GM18520 (cell line): ENCODE measurements at regions not wholly inside any gene's neighbourhood (a gene's known extent, or its start where the extent isn't known, plus 50 kb on each side); places are given as distances from the start of the nearest gene placed in this dataset.
A peak's percentile ranks its signal among the peaks of the same experiment; 100 is the strongest.

ENCODE experiments used
- ATAC-seq: cut with Tn5 transposase; IDR thresholded peaks from one replicate; pipeline ENCODE4 v1.9.1; 2021; ENCODE audit not compliant: unreplicated experiment

DNA sequence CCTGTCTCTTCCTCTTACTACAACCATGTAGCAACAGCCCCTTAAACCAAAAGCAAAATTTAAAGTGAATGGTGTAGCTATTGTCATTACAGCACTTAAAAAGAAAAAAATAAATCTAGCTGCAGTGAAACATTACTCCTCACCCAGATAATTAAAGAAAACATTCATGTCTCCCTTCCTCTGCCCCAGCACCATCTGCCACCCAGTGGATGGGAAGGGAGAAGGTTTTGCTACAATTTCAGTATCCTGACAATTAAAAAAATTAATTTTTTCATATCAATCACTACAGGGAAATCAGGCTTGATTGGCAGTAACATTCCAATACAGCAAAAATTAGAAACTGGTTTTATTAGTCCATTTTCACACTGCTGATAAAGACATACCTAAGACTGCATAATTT lies 147.4 kb upstream of the PUM3 start:
- ATAC-seq: no peak

DNA sequence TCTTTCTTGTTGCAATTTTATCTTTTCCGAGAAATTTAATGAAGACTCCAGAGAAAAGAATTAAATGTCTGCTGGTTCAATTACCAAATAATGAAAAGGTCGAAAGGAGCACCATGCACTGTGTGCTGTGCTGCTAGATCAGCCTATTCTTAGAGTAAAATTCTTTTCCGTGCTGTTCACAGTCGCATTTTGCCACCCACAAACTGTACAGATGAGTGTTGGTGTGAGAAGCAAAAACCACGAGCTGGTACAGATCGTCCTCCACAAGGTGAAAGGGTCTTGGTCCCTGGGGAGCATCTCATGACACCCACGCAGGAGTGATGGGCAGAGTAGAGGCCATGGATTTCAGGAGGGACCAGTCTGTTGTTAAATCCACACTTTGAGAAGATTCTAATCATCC lies 143.8 kb upstream of the PUM3 start:
- no peak for ATAC-seq

DNA sequence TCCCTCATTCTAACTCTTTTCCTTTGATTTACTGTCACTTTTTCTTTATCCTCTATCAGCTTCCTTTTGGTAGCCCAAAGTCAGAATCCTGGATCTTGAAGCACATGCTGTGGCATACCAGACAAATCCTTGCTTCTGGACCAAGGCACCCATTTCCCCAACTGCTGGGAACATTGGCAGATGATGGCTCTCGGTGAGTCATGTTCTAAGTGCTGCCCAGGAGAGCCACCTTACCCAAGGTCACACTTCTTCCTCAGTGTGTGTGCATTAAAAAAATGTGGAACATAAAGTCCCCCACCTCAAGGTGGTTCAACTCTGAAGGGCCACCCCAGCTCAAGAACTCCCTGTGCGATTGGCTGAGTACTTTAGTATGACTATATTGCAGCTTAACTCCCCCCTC lies 141.4 kb upstream of the PUM3 start:
- ATAC-seq: no peak

DNA sequence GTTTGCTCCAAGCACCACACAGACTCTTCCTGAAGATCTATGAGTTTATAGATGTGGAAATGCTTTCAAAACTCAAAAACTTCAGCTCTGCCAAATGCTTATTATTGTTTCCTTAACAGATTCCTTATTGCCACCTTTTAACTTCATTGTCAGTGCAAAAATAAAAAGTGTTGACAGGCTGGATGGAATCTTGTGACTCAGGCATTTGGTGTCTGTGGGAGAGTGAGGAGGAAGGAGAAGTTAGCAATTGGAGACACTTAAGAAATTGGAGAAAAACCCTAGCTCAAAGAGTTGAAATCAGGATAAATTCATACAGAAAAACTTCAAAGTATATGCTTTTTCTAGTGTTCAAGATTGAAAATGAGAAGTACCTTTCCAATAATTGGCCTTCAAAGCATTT lies 140.6 kb upstream of the PUM3 start:
- no peak for ATAC-seq

DNA sequence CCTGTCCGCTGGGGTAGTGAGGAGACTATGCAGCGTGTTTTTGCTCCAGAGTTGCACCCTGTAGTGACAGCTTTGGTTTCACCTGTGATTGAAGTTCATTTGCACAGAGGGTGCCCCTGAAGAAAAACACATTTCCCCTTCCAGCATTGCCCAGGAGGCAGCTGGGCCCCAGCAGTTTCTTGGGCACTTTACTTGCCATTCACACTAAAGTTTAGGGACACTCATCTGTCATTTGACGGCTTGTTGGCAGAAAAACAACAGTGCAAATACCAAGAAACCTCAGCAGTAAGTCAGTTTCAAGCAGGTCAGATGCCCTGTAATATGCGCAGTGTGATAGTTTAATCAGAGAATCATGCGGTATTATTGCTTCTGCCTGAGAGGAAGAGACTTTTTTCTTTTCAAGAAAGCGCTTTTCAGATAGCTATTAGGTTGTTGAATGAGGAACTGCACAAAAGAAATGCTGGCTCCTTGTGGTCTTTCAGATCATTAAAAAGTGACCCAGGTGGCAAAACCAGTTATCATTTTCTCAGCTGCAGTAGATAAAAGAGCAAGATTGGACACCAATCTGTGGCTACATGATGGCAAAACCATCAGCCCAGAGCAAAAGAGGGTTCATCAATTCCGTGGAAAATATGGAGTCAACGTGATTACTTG lies 136.2 kb upstream of the PUM3 start:
- no peak for ATAC-seq

DNA sequence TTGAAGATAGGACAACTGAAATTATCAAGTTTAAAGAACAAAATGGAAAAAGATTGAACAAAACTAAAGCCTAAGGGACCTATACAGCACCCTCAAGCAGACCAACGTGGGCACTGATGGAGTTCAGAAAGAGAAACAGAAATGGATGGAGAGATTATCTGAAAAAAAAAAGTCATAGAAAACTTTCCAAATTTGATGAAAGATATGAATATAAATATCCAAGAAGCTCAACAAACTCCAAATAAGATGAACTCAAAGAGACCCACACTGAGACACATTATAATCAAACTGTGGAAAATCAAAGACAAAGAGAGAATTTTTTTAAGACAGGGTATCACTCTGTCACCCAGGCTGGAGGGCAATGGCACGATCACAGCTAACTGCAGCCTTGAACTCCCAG lies 128.6 kb upstream of the PUM3 start:
- ATAC-seq: no peak

DNA sequence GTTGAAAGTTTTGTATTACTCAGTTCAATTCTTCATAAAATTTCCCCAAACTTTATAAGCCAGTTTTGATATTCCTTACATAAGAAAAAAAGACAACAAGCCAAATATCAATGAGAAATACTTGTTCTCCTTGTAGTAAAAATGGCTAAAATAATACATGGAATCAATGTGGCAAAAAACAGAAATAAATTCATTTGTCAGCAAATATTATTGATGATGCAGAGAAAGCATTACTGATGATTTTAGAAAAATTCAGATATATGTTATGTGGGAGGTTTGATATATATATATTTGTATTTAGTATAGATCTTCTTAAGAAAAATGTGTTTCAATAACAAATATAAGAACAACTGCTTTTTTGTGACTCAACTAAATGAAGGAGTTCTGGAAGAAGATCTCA lies 127.0 kb upstream of the PUM3 start:
- no peak for ATAC-seq

DNA sequence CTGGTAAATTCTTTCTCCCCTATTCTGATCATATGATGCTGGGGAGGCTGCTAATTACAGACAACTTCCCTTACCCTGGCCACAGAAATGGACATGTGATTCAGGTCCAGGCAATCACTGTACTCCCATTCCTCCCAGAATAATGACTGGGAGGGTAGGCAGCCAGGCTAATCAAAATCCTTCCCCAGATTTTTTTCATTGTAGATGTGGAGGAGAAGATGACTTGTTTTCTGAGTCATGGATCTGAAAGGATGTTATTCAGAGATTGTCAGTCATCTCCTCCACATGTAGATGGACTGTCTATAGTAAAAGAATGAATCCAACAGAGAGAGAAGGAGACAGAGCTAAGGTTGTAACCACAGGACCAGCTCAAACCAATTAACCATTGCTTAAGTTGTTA lies 123.9 kb upstream of the PUM3 start:
- no peak for ATAC-seq

DNA sequence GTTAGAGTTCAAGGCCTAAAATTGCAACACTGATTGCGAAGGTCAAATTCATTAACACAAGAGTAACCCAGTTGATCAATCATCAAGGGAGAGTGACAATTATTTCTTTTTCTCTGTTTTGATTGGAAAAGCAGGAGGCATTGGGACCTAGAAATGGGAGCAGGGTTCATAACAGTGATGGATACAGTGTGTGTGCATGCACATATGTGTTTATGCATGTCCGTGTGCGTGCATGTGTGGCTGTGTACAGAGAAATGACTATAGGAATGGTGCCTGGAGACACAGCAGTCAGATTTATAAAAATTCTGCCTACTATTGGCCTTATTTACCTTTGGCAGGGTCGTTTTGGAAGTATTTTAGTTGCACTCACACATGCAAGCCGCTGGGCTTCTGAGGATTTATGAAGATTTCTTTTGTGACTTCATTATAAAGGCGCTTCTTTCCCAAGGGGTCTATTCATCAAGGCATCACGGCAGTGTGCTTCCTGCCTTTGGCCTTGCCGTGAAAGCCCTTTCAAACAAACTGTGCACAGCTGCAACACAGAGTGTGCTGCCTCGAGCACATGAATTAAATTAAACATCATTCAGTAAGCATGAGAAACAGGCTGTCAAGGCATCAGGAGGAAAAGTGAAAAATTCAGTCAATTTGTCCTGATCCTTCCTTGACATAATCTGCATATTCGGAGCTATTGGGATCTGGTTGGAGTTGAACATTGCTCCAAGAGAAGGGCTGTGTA lies 122.8 kb upstream of the PUM3 start:
- ATAC-seq: no peak

DNA sequence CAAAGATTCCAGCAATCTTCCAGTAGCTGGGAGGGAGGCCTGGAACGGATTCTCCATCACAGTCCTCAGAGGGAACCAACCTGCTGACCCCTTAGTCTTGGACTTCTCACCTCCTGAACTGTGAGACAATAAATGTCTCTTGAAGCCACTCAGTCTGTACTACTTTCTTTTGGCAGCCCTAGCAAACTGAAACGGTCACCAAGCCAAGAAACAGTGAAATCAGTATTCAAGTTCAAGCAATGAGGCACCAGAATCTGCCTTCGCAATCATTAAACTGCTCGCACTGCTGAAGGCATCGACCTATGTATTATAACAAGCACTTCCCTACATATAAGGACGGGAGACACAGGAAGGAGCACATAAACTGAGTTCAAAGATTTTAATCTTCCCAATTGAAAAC lies 120.6 kb upstream of the PUM3 start:
- no peak for ATAC-seq

DNA sequence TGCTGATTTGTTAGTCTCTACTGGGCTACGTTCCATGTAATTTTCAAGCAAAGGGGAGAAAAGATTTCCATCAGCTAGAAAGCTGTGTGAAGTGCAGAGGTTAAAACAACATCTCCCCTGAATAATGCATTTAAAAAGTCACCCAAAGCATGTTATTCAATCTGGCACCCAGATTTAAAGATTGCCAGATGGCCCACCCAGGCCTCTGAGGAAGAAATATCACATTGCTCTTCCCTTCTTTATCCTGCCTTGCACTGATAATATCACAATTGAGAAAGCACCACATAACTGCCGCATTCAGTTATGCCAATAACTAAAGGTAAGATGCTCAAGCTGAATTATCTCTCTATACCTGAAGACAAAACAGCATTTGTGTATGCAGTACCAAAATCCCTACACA lies 119.4 kb upstream of the PUM3 start:
- no peak for ATAC-seq

DNA sequence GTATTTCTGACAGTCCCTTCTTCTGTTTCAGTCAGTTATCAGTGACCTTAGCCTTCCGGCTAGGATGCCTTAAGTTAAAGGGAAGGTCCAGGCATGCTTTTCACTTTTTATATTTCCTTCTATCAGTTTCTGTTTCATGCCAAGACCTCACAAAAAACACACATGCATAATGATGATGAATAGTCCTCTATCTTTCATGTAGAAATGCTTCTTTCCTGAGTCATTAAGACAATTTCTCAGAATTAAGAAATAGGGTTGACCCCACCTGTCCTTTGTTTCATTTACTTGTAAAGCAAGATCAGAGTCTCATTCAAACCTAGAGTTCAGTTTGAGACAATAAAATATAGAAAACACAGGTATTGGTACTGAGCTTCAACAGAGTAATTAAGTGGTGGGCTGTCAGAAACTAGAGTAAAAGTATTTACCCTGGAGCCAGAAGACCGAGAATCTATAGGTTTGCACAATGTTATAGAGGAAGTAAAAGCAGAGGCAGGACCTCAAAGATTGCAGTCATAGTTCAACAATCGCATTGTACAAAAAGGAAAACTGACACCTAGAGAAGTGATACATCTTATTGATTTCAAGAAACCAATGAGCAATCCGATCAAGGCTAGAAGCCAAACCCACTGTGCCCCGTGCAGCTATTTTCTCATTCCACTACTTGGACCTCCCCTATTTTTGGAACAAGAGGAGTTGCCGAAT lies 118.7 kb upstream of the PUM3 start:
- peak; percentile 58 for ATAC-seq

DNA sequence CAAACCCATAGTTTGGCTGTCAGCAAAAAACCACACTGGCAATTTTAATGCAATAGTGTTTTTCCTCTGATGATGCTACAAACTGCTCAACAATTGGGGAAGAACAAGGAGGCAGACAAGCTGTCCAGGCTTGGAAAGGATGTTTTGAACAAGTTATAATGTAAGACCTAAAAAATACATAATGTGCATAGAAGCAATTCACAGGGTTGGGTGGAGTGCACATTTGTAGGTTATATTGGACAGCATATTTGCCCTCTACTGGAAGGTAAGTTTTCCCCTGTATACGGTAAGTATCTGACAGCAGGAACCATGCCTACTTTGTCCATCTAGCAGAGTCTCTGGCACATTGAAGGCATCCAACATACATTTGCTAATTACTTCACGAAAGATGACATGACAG lies 114.3 kb upstream of the PUM3 start:
- no peak for ATAC-seq

DNA sequence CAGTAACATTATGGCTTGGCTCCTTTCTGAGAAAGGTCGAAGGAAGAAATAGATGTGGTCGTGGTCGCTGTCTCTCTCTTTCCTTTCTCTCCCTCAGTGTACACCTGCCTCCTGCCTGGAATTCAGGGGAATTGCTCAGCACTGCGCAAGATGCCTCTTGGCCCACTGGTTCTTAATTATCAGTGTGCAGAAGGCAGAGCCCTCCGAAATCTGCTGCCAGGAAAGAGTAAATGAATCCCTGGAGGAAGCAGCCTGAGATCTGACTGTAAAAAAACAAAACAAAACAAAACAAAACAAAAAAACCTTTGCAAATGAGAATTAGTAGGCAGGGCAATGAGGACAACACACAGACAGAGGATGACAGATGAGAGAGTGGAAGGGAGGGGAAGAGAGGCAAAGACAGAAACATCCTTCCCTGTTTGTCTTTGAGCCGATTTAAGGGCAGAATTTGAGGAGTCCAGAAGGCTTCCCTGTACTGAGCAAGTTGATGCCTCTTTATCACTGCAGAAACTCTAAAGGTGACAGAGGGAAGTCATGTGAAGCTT lies 113.8 kb upstream of the PUM3 start:
- no peak for ATAC-seq

DNA sequence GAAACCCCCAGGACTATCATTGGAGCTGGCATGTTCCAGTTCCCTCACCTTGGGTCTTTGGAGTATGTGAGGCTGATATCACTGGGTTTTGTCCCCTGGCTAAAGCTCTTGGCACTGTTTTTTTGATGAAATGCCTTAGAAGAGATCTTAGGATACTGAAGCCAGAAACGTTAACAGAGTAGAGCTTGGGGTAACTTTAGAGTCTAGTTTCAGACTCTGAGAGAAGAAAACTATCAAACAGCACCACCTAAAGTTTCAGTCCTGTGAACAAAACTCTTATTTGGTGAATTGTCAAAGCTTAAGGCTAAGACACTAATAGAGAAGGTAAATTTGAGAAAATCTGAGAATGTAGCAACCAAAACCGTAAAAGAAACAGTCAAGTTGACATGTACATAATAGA lies 111.7 kb upstream of the PUM3 start:
- no peak for ATAC-seq

DNA sequence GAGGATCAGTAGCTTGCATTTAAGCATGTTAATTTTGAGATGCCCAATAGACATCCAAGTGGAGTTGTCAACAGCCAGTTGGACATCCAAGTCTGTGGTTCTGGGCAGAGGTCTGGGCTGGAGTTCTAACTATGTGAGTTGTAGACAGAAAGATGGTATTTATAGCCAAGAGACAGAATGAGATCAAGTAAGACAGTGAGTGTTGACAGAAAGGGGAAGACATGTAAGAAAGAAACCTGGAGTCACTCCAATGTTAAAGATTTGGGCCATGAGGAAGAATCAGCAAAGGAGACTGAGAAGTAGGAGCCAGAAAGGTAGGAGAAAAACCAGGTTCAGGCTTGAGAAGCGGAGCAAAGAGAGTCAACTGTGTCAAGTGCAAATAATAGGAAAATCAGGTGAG lies 95.5 kb upstream of the PUM3 start:
- ATAC-seq: no peak

DNA sequence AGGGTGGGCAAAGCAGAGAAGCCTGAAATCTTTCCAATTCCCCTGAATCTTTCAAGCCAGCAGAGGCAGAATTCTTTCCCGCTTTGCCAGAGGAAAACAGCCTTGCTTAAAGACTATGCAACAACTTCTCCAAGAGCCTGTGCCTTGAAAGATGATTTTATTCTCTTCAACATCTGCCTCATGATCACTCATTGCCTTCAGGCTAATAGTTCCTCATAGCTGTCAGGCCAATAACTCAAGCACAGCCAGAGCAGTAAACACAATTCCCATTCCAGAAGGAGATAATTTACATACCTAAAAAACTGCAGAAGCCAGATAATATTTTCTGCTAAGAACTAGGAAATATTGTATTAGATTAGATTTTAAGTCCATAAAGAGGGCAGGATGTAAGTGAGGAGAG lies 92.3 kb upstream of the PUM3 start:
- ATAC-seq: no peak

DNA sequence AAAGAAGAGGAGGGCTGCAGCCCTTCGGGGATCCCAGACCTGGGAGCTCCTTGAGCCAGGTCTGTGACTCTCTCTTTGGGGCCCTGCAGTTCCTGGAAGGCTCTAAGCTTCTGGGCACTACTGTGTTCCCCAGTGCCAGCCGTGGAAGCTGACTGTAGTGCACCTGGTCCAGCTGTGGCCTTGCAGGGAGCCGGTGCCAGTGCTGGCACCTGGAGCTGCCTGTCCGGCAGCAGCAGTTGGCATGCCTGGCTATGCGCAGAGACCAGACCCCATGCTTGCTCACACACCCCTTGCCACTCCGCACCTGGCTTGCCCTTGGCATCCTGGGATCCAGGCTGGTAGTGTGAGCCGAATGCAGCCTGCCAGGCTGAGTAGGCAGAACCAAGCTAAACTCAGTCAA lies 91.0 kb upstream of the PUM3 start:
- no peak for ATAC-seq

DNA sequence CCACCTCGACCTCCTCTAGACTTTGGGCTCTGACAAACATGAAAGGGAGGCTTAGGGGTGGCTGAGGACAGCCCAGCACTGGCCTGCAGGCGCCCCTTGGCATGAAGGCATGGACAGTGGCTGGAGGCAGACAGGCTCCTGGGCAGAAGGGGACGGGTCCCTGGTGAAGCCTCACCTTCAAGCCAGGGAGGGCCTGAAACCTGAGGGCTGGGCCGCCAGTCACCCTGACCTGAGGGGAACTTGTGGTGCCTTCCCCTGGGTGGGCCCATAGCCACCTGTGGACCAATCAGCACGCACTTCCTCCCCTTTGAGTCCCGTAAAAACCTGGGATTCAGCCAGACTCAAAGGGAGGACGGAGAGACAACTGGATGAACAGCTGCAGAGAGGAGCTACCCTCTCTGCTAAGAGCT lies 90.4 kb upstream of the PUM3 start:
- no peak for ATAC-seq

DNA sequence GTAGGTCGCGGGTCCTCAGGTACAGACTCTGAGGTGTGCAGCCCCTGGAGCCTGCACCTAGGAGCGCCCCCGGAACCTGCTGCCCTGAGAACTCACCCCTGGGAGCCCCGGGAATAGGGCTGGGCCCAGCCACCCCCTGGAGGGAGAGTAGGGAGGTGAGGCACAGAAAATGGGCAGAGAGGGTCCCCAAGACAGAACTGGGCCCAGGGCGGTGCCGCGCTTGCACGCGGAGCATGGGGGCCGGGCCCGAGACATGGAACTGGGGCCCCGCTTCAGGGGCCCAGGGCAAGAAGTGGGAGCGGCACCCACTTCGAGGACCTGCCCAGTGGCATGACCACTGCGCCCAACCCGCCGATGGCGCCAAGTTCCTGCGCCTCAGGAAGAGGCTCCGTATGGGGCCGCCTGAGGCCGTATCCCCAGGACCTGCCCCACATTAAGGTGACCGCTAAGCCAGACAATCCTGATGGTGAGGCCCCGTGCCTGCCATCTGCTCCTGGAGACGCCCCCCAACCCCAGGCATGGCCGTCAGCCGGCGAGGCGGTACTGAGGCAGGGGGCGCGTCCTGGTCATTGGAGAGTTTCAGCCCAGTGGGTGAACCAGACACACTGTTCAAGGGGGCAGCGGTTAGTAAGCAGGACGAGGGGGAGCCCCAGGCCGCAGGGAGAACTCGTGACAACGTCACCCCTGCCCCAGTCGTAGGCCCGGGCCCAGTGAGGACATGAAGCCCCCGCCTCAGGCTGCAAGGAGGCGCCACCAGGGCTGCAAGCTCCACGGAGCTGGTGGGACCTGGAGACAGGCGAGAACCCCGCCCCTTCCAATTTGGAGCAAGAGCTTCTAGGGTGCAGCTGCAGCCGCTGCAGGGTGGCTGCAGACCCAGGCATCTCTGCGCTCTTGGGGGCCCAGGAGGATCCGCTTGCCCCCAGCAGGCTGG lies 89.5 kb upstream of the PUM3 start:
- no peak for ATAC-seq

DNA sequence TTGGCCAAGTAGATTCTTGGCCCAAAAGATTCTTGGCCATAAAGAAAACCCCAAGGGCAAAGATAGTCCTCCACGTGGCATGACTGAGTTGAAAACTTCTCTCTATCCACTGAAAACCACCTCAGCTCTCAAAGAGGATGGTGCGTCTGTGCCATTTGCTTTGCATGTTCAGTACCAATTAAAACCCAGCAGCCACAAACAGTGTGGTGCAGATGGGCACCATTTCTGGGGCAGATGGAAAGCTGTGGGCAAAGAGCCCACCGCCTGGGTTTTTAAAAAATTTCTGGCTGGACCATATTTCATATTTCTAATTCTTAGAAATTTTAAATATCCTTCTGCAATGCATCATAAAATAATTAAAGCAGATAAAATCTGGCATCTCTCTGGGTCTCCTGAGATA lies 84.5 kb upstream of the PUM3 start:
- no peak for ATAC-seq
